NT2/D1 (cell line): ENCODE measurements at regions not wholly inside any gene's neighbourhood (a gene's known extent, or its start where the extent isn't known, plus 50 kb on each side); places are given as distances from the start of the nearest gene placed in this dataset.

ENCODE experiments used
- SUZ12 ChIP-seq: IDR thresholded peaks from 2 replicates; pipeline ENCODE4 v1.6.1; 2011; ENCODE audit not compliant: insufficient read length, insufficient read depth; ENCODE audit errors: extremely low read depth
- YY1 ChIP-seq: IDR thresholded peaks from 2 replicates; pipeline ENCODE4 v1.6.1; 2011; ENCODE audit not compliant: insufficient read length, insufficient read depth
- ZNF274 ChIP-seq: IDR thresholded peaks from 2 replicates; pipeline ENCODE4 v1.6.1; 2011; ENCODE audit warnings: mild to moderate bottlenecking, low read depth, low read length

- TF ChIP-seq YY1 (no peak), ZNF274 (no peak), SUZ12 (no peak)
Measured at GRCh38 chr11:36792996-36793914, 195.2 kb upstream of the RAG2 start.
